ENCODE measurements at regions not wholly inside any gene's neighbourhood (a gene's known extent, or its start where the extent isn't known, plus 50 kb on each side); places are given as distances from the start of the nearest gene placed in this dataset.
"Not testable (repeated sequence)": the region's sequence is repeated elsewhere in the genome, so short reads cannot be mapped to it uniquely, and the experiment has no call there.

DNA sequence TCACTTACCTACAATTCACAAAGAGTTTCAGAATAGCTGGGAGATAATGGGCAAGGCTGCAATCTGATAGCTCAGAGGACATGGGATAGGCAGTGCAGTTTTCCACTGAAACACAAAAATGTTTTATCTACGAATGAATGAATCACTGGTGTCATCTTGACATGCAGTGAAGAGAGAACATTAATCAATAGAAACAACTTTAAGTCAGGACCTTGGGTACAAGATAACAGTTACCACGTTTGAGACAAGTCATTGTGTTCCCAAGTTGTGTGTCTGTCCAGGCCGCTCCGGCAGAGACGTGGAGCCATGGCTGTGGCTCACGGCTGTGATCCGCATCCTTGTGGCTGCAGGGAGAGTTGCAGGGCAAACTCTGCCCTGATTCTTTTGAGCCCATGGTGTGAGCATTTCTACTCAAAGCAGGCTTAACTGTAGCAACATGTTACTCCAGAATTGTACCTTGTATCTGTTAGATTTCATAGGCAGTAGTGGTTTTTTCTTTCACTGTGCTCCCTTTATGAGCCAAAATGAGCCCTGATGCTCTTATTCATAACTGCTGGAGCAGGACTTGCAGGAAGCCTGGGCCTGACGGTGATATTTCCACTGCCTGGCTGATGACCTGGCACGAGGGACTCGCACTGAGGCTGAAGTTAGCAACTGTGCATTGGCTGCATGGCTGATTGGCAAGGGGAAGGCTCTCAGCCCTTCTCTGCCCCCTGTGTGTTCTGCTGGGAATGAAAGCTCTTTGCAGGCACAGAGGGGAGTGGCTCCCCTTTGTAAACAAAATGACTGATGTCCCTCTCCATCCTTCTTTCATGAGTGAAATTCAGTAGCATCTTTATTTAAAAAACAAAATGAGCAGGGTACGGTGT lies 465.2 kb downstream of the AJAP1 start:
- DNase-seq (ENCODE audit: low spot score) = no peak
- 58% methylated on average over 11 of the region's 11 CpGs for WGBS
- H3K9me3 ChIP-seq = no peaks in the 10 kb centered on the region

DNA sequence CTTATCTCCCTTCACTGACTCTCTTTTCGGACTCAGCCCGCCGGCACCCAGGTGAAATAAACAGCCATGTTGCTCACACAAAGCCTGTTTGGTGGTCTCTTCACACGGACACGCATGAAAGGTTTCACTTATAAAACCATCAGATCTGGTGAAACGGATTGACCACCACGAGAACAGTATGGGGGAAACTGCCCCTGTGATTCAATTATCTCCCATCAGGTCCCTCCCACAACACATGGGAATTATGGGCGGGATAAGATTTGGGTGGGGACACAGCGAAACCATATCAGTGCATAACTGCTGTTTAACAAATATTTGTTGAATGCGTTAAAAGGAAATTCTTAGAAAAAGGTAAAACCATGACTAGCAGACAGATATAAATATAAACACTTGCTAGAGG lies 464.4 kb downstream of the AJAP1 start:
- H3K36me3 ChIP-seq; H3K4me3 ChIP-seq; H3K4me1 ChIP-seq (replicated peaks); DNase-seq (ENCODE audit: low spot score); H3K27me3 ChIP-seq (replicated peaks; ENCODE audit: insufficient read depth); H3K27ac ChIP-seq; intact Hi-C loops (cut with DNase I); H3K9me3 ChIP-seq: not testable (repeated sequence)
- 79% methylated on average over 10 of the region's 10 CpGs for WGBS

More for the DNA sequence above, 465.2 kb downstream of the AJAP1 start:
- peaks cover 1% of the 10 kb centered on the region for H3K27me3 ChIP-seq (replicated peaks; ENCODE audit: insufficient read depth)
- no peak overlapping the region for H3K4me3 ChIP-seq
- intact Hi-C loops (cut with DNase I) = no loop called here
- no peak overlapping the region for H3K27ac ChIP-seq
- no peaks in the 10 kb centered on the region for H3K4me1 ChIP-seq (replicated peaks)
- TF ChIP-seq POLR2A (IDR thresholded peaks at IDR 0.05) (no peak), POLR2AphosphoS5 (IDR thresholded peaks at IDR 0.05) (no peak)
- TF ChIP-seq, protein P1, sequence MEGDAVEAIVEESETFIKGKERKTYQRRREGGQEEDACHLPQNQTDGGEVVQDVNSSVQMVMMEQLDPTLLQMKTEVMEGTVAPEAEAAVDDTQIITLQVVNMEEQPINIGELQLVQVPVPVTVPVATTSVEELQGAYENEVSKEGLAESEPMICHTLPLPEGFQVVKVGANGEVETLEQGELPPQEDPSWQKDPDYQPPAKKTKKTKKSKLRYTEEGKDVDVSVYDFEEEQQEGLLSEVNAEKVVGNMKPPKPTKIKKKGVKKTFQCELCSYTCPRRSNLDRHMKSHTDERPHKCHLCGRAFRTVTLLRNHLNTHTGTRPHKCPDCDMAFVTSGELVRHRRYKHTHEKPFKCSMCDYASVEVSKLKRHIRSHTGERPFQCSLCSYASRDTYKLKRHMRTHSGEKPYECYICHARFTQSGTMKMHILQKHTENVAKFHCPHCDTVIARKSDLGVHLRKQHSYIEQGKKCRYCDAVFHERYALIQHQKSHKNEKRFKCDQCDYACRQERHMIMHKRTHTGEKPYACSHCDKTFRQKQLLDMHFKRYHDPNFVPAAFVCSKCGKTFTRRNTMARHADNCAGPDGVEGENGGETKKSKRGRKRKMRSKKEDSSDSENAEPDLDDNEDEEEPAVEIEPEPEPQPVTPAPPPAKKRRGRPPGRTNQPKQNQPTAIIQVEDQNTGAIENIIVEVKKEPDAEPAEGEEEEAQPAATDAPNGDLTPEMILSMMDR (IDR thresholded peaks at IDR 0.05) = no peak
- no peaks in the 10 kb centered on the region for H3K36me3 ChIP-seq

DNA sequence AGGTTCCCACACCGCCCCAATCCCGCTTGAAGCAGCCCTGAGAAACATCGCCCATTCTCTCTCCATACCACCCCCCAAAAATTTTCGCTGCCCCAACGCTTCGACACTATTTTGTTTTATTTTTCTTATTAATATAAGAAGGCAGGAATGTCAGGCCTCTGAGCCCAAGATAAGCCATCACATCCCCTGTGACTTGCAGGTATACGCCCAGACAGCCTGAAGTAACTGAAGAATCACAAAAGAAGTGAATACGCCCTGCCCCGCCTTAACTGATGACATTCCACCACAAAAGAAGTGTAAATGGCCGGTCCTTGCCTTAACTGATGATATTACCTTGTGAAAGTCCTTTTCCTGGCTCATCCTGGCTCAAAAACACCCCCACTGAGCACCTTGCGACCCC lies 463.9 kb downstream of the AJAP1 start:
- H3K36me3 ChIP-seq; H3K9me3 ChIP-seq; H3K4me1 ChIP-seq (replicated peaks); intact Hi-C loops (cut with DNase I); DNase-seq (ENCODE audit: low spot score); H3K27me3 ChIP-seq (replicated peaks; ENCODE audit: insufficient read depth); H3K4me3 ChIP-seq; H3K27ac ChIP-seq: not testable (repeated sequence)
- WGBS = 92% methylated on average over 7 of the region's 11 CpGs

DNA sequence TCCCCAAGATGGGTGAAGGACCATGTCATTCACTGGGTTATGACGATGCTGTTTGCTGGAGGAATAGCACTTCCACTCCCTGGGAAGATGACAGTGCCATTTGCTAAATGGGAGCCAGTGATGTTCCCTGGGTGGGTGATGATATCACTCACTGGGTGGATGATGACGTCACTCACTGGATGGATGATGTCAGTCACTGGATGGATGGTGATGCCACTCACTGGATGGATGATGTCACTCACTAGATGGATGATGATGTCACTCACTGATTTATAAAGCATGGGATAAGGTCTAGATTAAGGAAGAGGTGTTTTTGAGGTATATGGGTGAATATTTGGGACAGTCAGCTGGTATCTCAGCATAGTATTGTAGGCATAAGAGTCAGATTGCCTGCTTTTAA lies 457.2 kb downstream of the AJAP1 start:
- no peaks in the 10 kb centered on the region for H3K4me1 ChIP-seq (replicated peaks)
- H3K27ac ChIP-seq = no peak overlapping the region
- H3K36me3 ChIP-seq = no peaks in the 10 kb centered on the region
- TF ChIP-seq POLR2A (IDR thresholded peaks at IDR 0.05) (no peak), POLR2AphosphoS5 (IDR thresholded peaks at IDR 0.05) (no peak)
- TF ChIP-seq, protein P1 (IDR thresholded peaks at IDR 0.05) = no peak
- DNase-seq (ENCODE audit: low spot score) = no peak
- 95% methylated on average over 2 of the region's 2 CpGs for WGBS
- intact Hi-C loops (cut with DNase I) = no loop called here
- H3K9me3 ChIP-seq = no peaks in the 10 kb centered on the region
- no peak overlapping the region for H3K4me3 ChIP-seq
- peaks cover 4% of the 10 kb centered on the region for H3K27me3 ChIP-seq (replicated peaks; ENCODE audit: insufficient read depth)

DNA sequence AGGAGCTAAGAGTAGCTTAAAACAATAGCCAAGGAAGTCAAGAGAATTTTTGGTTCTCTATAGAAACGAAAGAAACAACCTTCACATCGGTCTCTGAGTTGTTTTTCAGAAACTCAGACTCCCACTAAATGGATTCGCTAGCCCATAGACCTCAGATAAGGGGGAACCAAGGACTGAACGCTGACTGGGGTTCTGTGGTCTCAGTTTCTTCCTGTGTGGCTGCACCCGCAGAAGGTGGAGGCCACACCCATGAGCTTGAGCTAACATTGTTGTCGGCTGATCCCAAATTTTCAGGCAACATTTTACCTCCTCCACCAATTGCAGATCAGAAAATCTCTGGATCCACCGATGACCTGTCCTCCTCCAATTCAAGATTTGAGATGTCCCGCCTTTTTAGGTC lies 456.1 kb downstream of the AJAP1 start:
- H3K9me3 ChIP-seq = no peaks in the 10 kb centered on the region
- no peak overlapping the region for H3K4me3 ChIP-seq
- H3K27me3 ChIP-seq (replicated peaks; ENCODE audit: insufficient read depth) = peaks cover 4% of the 10 kb centered on the region
- intact Hi-C loops (cut with DNase I) = no loop called here
- H3K36me3 ChIP-seq = no peaks in the 10 kb centered on the region
- WGBS = 82% methylated on average over 8 of the region's 8 CpGs
- no peak overlapping the region for H3K27ac ChIP-seq
- no peaks in the 10 kb centered on the region for H3K4me1 ChIP-seq (replicated peaks)
- TF ChIP-seq POLR2AphosphoS5 (IDR thresholded peaks at IDR 0.05) = no peak
- no peak for TF ChIP-seq POLR2A (IDR thresholded peaks at IDR 0.05)
- TF ChIP-seq, protein P1 (IDR thresholded peaks at IDR 0.05) = no peak
- DNase-seq (ENCODE audit: low spot score) = no peak

DNA sequence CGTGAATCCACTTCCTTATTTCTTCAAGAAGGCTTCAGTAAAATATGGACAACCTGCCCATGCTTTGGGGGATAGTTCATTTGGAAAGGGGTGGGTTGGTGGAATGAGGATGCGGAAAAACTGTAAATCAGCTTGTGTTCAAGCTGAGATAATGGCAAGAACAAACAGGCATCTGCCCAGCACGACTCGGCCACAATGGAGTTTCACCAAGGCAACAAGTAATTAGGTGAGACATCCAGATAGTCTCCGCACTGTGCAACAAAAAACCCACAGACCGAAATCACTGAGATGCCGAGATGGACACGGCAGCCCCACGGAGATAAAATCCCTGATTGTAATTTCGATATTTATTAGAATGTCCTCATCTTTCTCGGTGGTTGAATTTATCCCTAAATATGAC lies 455.2 kb downstream of the AJAP1 start:
- Histone ChIP-seq H3K4me3 (no peak overlapping the region), H3K9me3 (no peaks in the 10 kb centered on the region), H3K27ac (no peak overlapping the region), H3K36me3 (no peaks in the 10 kb centered on the region), H3K27me3 (replicated peaks; ENCODE audit: insufficient read depth) (peaks cover 4% of the 10 kb centered on the region), H3K4me1 (replicated peaks) (no peaks in the 10 kb centered on the region)
- TF ChIP-seq, protein P1 (IDR thresholded peaks at IDR 0.05) = no peak
- TF ChIP-seq POLR2AphosphoS5 (IDR thresholded peaks at IDR 0.05) (no peak), POLR2A (IDR thresholded peaks at IDR 0.05) (no peak)
- intact Hi-C loops (cut with DNase I) = no loop called here
- DNase-seq (ENCODE audit: low spot score) = no peak
- whole genome bisulfite sequencing = 53% methylated on average over 11 of the region's 11 CpGs

Measured in prostate gland (tissue), 2 donors.